ENCODE measurements at regions not wholly inside any gene's neighbourhood (a gene's known extent, or its start where the extent isn't known, plus 50 kb on each side); places are given as distances from the start of the nearest gene placed in this dataset.
"Not testable (repeated sequence)": the region's sequence is repeated elsewhere in the genome, so short reads cannot be mapped to it uniquely, and the experiment has no call there.

DNA sequence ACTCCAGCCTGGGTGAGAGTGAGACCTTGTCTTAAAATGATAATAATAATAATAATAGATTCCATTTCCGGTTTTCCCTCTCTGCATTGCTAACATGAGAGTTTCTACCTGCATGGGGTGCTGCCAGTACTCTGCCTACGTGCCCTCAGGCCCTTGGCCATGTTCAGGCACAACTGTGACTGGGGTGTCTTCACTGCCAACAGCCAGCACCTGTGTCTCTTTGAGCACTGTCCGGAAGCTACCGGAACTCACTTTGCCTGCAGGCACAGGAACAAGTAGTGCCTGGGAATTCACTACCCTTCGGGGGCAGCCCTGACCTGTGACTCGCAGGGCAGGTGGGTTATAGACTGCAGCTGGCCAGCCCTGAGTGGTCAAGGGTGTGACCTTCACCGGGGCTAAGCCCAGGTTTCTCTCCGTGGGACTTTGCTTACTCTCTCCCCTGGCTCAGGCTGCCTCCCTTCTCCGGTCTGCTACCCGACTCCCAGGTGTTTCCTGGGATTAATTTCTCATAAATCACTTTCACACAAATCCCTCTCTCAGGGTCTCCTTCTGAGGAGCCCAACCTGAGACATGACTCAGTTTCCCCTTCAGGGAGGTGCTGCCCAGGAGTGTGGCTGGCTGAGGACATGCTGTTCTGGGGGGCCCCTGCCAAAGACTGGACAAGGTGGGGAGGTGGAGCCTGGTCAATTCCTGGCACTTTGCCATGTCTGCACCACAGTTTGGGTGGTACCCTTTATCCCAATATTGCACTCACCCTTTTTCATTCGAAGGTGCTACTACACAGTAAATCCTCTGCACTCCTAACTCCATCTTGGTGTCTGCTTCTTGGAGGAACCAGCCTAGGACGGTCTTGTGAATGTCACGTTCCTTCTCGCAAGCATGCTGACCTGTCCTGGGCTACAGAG is 79.5 kb upstream of the RALGAPA2 start:
- intact Hi-C loops (cut with DNase I): no loop called here
- DNase-seq: no peak
- Histone ChIP-seq H3K9ac (ENCODE audit: low read depth in 2 of 2, low read length in 2 of 2) (no peak overlapping the region), H3K9me3 (no peaks in the 10 kb centered on the region), H3K36me3 (no peaks in the 10 kb centered on the region), H3K27ac (no peak overlapping the region), H3K27me3 (no peaks in the 10 kb centered on the region), H3K4me1 (no peaks in the 10 kb centered on the region), H3K4me3 (no peak overlapping the region)
- TF ChIP-seq, protein P1, sequence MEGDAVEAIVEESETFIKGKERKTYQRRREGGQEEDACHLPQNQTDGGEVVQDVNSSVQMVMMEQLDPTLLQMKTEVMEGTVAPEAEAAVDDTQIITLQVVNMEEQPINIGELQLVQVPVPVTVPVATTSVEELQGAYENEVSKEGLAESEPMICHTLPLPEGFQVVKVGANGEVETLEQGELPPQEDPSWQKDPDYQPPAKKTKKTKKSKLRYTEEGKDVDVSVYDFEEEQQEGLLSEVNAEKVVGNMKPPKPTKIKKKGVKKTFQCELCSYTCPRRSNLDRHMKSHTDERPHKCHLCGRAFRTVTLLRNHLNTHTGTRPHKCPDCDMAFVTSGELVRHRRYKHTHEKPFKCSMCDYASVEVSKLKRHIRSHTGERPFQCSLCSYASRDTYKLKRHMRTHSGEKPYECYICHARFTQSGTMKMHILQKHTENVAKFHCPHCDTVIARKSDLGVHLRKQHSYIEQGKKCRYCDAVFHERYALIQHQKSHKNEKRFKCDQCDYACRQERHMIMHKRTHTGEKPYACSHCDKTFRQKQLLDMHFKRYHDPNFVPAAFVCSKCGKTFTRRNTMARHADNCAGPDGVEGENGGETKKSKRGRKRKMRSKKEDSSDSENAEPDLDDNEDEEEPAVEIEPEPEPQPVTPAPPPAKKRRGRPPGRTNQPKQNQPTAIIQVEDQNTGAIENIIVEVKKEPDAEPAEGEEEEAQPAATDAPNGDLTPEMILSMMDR (IDR thresholded peaks at IDR 0.05): no peak

DNA sequence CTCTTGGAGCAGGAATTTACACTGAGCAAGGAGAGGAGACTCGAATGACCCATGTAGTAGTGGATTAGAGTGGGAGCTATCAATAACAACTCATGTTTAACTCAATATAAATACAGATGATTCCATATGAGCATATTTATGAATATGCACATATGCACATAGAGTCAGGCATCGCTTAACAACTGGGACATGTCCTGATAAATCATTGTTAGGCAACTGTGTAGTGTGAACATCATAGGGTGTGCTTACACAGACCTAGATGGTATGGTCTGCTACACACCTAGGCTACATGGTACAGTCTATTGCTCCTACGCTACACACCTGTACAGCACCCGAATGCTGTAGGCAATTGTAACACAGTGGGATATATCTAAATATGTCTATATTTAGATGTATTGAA is 75.9 kb upstream of the RALGAPA2 start:
- TF ChIP-seq, protein P1 (IDR thresholded peaks at IDR 0.05): no peak
- Histone ChIP-seq H3K27me3 (no peaks in the 10 kb centered on the region), H3K36me3 (no peaks in the 10 kb centered on the region), H3K9ac (ENCODE audit: low read depth in 2 of 2, low read length in 2 of 2) (no peak overlapping the region), H3K4me1 (no peaks in the 10 kb centered on the region), H3K4me3 (no peak overlapping the region), H3K27ac (no peak overlapping the region), H3K9me3 (no peaks in the 10 kb centered on the region)
- intact Hi-C loops (cut with DNase I): no loop called here
- no peak for DNase-seq

DNA sequence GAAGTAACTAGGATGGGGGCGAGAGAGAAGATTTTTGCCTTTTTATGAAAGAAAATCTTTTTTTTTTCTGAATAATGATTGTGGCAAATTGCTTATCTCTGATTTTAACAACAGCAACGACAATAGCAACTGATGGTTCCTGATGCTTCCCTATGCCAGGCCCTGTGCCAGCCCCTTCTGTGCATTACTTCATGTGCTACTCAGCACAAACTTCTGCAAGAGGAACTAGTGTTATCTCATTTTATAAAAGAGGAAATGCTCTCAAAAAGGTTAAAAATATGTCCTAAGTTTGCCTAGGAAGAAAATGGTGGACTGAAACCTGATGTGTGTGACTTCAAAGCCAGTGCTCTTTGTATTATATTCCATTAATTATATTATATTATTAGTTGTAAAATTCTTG is 74.0 kb upstream of the RALGAPA2 start:
- H3K4me1 ChIP-seq: no peaks in the 10 kb centered on the region
- H3K9me3 ChIP-seq: no peaks in the 10 kb centered on the region
- no peaks in the 10 kb centered on the region for H3K27me3 ChIP-seq
- no peaks in the 10 kb centered on the region for H3K36me3 ChIP-seq
- TF ChIP-seq, protein P1 (IDR thresholded peaks at IDR 0.05): no peak
- H3K9ac ChIP-seq (ENCODE audit: low read depth in 2 of 2, low read length in 2 of 2): no peak overlapping the region
- no peak overlapping the region for H3K4me3 ChIP-seq
- no peak for DNase-seq
- intact Hi-C loops (cut with DNase I): no loop called here
- H3K27ac ChIP-seq: no peak overlapping the region

DNA sequence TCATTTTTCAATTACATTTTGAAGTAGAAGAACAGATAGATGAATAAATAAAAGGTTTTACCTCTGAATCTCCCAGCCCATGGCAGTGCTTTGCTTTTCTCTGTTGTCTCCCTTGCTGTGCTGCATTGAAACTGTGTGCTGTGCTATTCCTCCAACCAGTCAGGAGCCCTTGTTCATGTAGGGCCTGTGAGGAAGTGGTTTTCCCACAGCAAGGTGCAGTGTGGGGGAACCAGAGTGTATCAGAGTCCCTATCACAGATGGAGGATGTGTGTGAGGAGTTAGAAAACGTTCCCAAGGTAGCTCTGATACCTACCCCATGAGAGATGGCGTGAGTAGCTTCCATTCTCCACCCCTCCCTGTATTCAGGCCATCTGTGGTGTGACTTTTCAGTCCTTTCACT is 72.8 kb upstream of the RALGAPA2 start:
- intact Hi-C loops (cut with DNase I): no loop called here
- Histone ChIP-seq H3K4me1 (no peaks in the 10 kb centered on the region), H3K4me3 (no peak overlapping the region), H3K27ac (no peak overlapping the region), H3K27me3 (no peaks in the 10 kb centered on the region), H3K9me3 (no peaks in the 10 kb centered on the region), H3K9ac (ENCODE audit: low read depth in 2 of 2, low read length in 2 of 2) (no peak overlapping the region), H3K36me3 (no peaks in the 10 kb centered on the region)
- DNase-seq: no peak
- TF ChIP-seq, protein P1 (IDR thresholded peaks at IDR 0.05): no peak

DNA sequence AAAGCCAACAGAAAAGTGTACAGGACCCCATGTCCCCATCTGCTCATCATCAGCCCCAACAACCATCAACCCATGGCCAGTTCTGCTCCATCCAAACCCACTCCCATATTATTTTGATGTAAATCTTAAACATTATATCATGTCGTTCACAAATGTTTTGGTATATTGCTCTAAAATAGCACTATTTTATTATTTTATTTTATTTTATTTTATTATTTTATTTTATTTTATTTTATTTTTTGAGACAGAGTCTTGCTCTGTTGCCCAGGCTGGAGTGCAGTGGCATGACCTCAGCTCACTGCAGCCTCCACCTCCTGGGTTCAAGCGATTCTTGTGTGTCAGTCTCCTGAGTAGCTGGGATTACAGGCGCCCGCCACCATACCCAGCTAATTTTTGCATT is 72.0 kb upstream of the RALGAPA2 start:
- H3K36me3 ChIP-seq; DNase-seq; H3K9me3 ChIP-seq; H3K27me3 ChIP-seq; H3K27ac ChIP-seq; H3K9ac ChIP-seq (ENCODE audit: low read depth in 2 of 2, low read length in 2 of 2); H3K4me3 ChIP-seq; intact Hi-C loops (cut with DNase I); H3K4me1 ChIP-seq: not testable (repeated sequence)

DNA sequence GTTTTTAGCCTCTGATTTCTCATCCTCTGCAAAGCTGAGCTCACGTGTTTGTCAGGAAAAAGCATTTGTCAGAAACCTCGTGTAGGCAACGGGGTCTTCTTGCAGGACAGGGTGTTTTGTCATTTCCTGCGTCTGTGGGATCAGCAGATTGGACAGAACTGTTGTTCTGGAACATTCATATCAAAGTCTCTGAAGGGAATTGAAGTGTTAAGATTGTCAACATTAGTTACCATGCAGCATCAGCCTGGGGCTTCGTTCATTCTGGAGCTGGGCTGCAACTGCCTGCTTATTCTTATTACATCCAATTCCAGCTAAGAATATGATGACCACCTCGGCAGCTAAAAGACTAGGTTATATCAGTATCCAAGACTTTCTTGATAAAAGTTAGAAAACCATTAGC is 71.0 kb upstream of the RALGAPA2 start:
- intact Hi-C loops (cut with DNase I): no loop called here
- no peak overlapping the region for H3K9ac ChIP-seq (ENCODE audit: low read depth in 2 of 2, low read length in 2 of 2)
- no peaks in the 10 kb centered on the region for H3K9me3 ChIP-seq
- no peaks in the 10 kb centered on the region for H3K4me1 ChIP-seq
- DNase-seq: no peak
- no peak overlapping the region for H3K4me3 ChIP-seq
- H3K36me3 ChIP-seq: no peaks in the 10 kb centered on the region
- H3K27ac ChIP-seq: no peak overlapping the region
- TF ChIP-seq, protein P1 (IDR thresholded peaks at IDR 0.05): no peak
- no peaks in the 10 kb centered on the region for H3K27me3 ChIP-seq

Measured in colonic mucosa (tissue), 4 donors.